ENCODE measurements at regions not wholly inside any gene's neighbourhood (a gene's known extent, or its start where the extent isn't known, plus 50 kb on each side); places are given as distances from the start of the nearest gene placed in this dataset.

GRCh38 chr5:136714286-136714685 lies 348.9 kb upstream of the TRPC7 start:
- Histone ChIP-seq H3K9me2 (replicated peaks; ENCODE audit: control insufficient read depth, low read length) (no peaks in the 10 kb centered on the region), H3K4me2 (ENCODE audit: low read length) (no peak overlapping the region), H3K27ac (ENCODE audit: low read depth, low read length) (no peak overlapping the region), H3K27me3 (ENCODE audit: control insufficient read depth, low read length) (no peaks in the 10 kb centered on the region), H3K4me1 (ENCODE audit: control insufficient read depth, low read length) (no peaks in the 10 kb centered on the region), H3K9me3 (ENCODE audit: control insufficient read depth, insufficient read depth, low read length) (no peaks in the 10 kb centered on the region), H4K20me1 (ENCODE audit: control insufficient read depth, insufficient read depth, low read depth, low read length) (no peaks in the 10 kb centered on the region), H3K36me3 (ENCODE audit: control insufficient read depth, low read length) (no peaks in the 10 kb centered on the region), H3K4me3 (ENCODE audit: low read length) (no peak overlapping the region), H3F3A (ENCODE audit: control insufficient read depth, insufficient read depth) (no peaks in the 10 kb centered on the region), H3K79me2 (ENCODE audit: control insufficient read depth, low read length) (no peaks in the 10 kb centered on the region)
- TF ChIP-seq EZH2phosphoT487 (IDR thresholded peaks at IDR 0.05; ENCODE audit: borderline replicate concordance, low read length) (no peak), CTCF (IDR thresholded peaks at IDR 0.05; ENCODE audit: low read depth, low read length, poor library complexity, severe bottlenecking) (no peak)

GRCh38 chr5:136712628-136713027 lies 347.3 kb upstream of the TRPC7 start:
- no peaks in the 10 kb centered on the region for H3K27me3 ChIP-seq (ENCODE audit: control insufficient read depth, low read length)
- no peaks in the 10 kb centered on the region for H3K36me3 ChIP-seq (ENCODE audit: control insufficient read depth, low read length)
- H3K4me1 ChIP-seq (ENCODE audit: control insufficient read depth, low read length) = no peaks in the 10 kb centered on the region
- no peaks in the 10 kb centered on the region for H4K20me1 ChIP-seq (ENCODE audit: control insufficient read depth, insufficient read depth, low read depth, low read length)
- H3K9me2 ChIP-seq (replicated peaks; ENCODE audit: control insufficient read depth, low read length) = no peaks in the 10 kb centered on the region
- no peaks in the 10 kb centered on the region for H3K79me2 ChIP-seq (ENCODE audit: control insufficient read depth, low read length)
- H3F3A ChIP-seq (ENCODE audit: control insufficient read depth, insufficient read depth) = no peaks in the 10 kb centered on the region
- no peak overlapping the region for H3K4me3 ChIP-seq (ENCODE audit: low read length)
- no peak overlapping the region for H3K27ac ChIP-seq (ENCODE audit: low read depth, low read length)
- H3K4me2 ChIP-seq (ENCODE audit: low read length) = no peak overlapping the region
- no peaks in the 10 kb centered on the region for H3K9me3 ChIP-seq (ENCODE audit: control insufficient read depth, insufficient read depth, low read length)
- TF ChIP-seq CTCF (IDR thresholded peaks at IDR 0.05; ENCODE audit: low read depth, low read length, poor library complexity, severe bottlenecking) = no peak
- TF ChIP-seq EZH2phosphoT487 (IDR thresholded peaks at IDR 0.05; ENCODE audit: borderline replicate concordance, low read length) = no peak

GRCh38 chr5:136710834-136711233 lies 345.5 kb upstream of the TRPC7 start:
- TF ChIP-seq EZH2phosphoT487 (IDR thresholded peaks at IDR 0.05; ENCODE audit: borderline replicate concordance, low read length) (no peak), CTCF (IDR thresholded peaks at IDR 0.05; ENCODE audit: low read depth, low read length, poor library complexity, severe bottlenecking) (no peak)
- no peaks in the 10 kb centered on the region for H3K4me1 ChIP-seq (ENCODE audit: control insufficient read depth, low read length)
- no peak overlapping the region for H3K27ac ChIP-seq (ENCODE audit: low read depth, low read length)
- no peaks in the 10 kb centered on the region for H3K36me3 ChIP-seq (ENCODE audit: control insufficient read depth, low read length)
- H3F3A ChIP-seq (ENCODE audit: control insufficient read depth, insufficient read depth) = no peaks in the 10 kb centered on the region
- H3K4me2 ChIP-seq (ENCODE audit: low read length) = no peak overlapping the region
- H3K9me3 ChIP-seq (ENCODE audit: control insufficient read depth, insufficient read depth, low read length) = no peaks in the 10 kb centered on the region
- no peak overlapping the region for H3K4me3 ChIP-seq (ENCODE audit: low read length)
- H3K79me2 ChIP-seq (ENCODE audit: control insufficient read depth, low read length) = no peaks in the 10 kb centered on the region
- no peaks in the 10 kb centered on the region for H3K9me2 ChIP-seq (replicated peaks; ENCODE audit: control insufficient read depth, low read length)
- peaks cover 2% of the 10 kb centered on the region; the same call in 1 of the 2 replicates for H3K27me3 ChIP-seq (ENCODE audit: control insufficient read depth, low read length)
- no peaks in the 10 kb centered on the region for H4K20me1 ChIP-seq (ENCODE audit: control insufficient read depth, insufficient read depth, low read depth, low read length)

- H3K79me2 ChIP-seq (ENCODE audit: control insufficient read depth, low read length) = no peaks in the 10 kb centered on the region
- TF ChIP-seq EZH2phosphoT487 (IDR thresholded peaks at IDR 0.05; ENCODE audit: borderline replicate concordance, low read length) = no peak
- TF ChIP-seq CTCF (IDR thresholded peaks at IDR 0.05; ENCODE audit: low read depth, low read length, poor library complexity, severe bottlenecking) = no peak
- no peaks in the 10 kb centered on the region for H3F3A ChIP-seq (ENCODE audit: control insufficient read depth, insufficient read depth)
- H3K4me1 ChIP-seq (ENCODE audit: control insufficient read depth, low read length) = no peaks in the 10 kb centered on the region
- H3K27me3 ChIP-seq (ENCODE audit: control insufficient read depth, low read length) = peaks cover 2% of the 10 kb centered on the region; the same call in 1 of the 2 replicates
- H3K9me2 ChIP-seq (replicated peaks; ENCODE audit: control insufficient read depth, low read length) = no peaks in the 10 kb centered on the region
- no peak overlapping the region for H3K4me2 ChIP-seq (ENCODE audit: low read length)
- no peak overlapping the region for H3K4me3 ChIP-seq (ENCODE audit: low read length)
- no peaks in the 10 kb centered on the region for H3K9me3 ChIP-seq (ENCODE audit: control insufficient read depth, insufficient read depth, low read length)
- no peak overlapping the region for H3K27ac ChIP-seq (ENCODE audit: low read depth, low read length)
- no peaks in the 10 kb centered on the region for H3K36me3 ChIP-seq (ENCODE audit: control insufficient read depth, low read length)
- H4K20me1 ChIP-seq (ENCODE audit: control insufficient read depth, insufficient read depth, low read depth, low read length) = no peaks in the 10 kb centered on the region
Measured at GRCh38 chr5:136703706-136704105, 338.4 kb upstream of the TRPC7 start.

Measured in DOHH2 (cell line).